Ovary (tissue), 7 donors: ENCODE measurements at regions not wholly inside any gene's neighbourhood (a gene's known extent, or its start where the extent isn't known, plus 50 kb on each side); places are given as distances from the start of the nearest gene placed in this dataset.

ENCODE experiments used
- DNase-seq, 5 donors: peaks; one replicate each; pipeline ENCODE4 v3.0.0-alpha.2; 2019 to 2020
- H3K27ac ChIP-seq, 2 donors: fragments of 200-600 bp; one replicate each; pipeline versions ENCODE4 v1.5.1 to v1.8.0; 2019 to 2022
- H3K27me3 ChIP-seq: fragments of 200-600 bp; one replicate; pipeline ENCODE4 v1.8.0; 2022
- H3K36me3 ChIP-seq: fragments of 200-600 bp; sonication (generic); one replicate; pipeline ENCODE4 v1.5.1; 2019
- H3K4me1 ChIP-seq: one replicate; pipeline ENCODE4 v1.8.1; 2013; ENCODE audit warnings: mild to moderate bottlenecking, moderate library complexity; ENCODE audit not compliant: insufficient read depth
- H3K4me3 ChIP-seq: fragments of 200-600 bp; sonication (generic); one replicate; pipeline ENCODE4 v1.5.1; 2017
- H3K9me3 ChIP-seq, 2 donors: fragments of 200-600 bp in 1 of 2; sonication (generic) in 1 of 2; one replicate each; pipeline versions ENCODE4 v1.5.1 to v1.8.1; 2013 to 2019; ENCODE audit warnings: mild to moderate bottlenecking in 1 of 2, moderate library complexity in 1 of 2
- CTCF ChIP-seq, 3 donors: fragments of 450-650 bp in 2 of 3; fragments of 200-600 bp in 1 of 3; IDR thresholded peaks; one replicate each; pipeline versions ENCODE4 v1.5.1 to v1.8.0; 2016 to 2022; ENCODE audit warnings: antibody characterized with exemption in 3 of 3, mild to moderate bottlenecking in 1 of 3
- EP300 ChIP-seq: sonication (generic); formaldehyde crosslinking; IDR thresholded peaks from one replicate; pipeline ENCODE4 v1.6.1; 2017; ENCODE audit warnings: antibody characterized with exemption
- POLR2A ChIP-seq: fragments of 450-650 bp; IDR thresholded peaks from one replicate; pipeline ENCODE4 v1.6.1; 2017; ENCODE audit warnings: antibody characterized with exemption, mild to moderate bottlenecking, moderate library complexity
- WGBS, 3 donors: extraction: QIAGEN DNeasy Blood & Tissue Kit in 1 of 3; methylation state at CpG; one replicate each; pipeline versions ENCODE4 v1.1.5 to v1.1.7; 2013 to 2017; 5-methylcytosine and 5-hydroxymethylcytosine counted together
- intact Hi-C, 4 donors: fragments of 100-400 bp; cut with DNase I; formaldehyde crosslinking; loops; one replicate each; pipeline versions ENCODE4 v1.11.0 to v1.15.1; 2022 to 2023
- donor health status: DM: no; HTN: no; CAD: no; lungs with moderate emphysema.
- donor health status: DM: no; HTN: no; CAD: no.
- donor health status: Bipolar disorder and iron deficiency.
- donor health status: DM: no; HTN: no; CAD: no.
- donor health status: DM: yes; HTN: yes; CAD: no.

- Histone ChIP-seq H3K27ac (peak overlapping the region; percentile 53 to 63), H3K36me3 (no peaks in the 10 kb centered on the region), H3K27me3 (no peaks in the 10 kb centered on the region), H3K4me1 (peaks cover 6% of the 10 kb centered on the region), H3K9me3 (no peaks in the 10 kb centered on the region), H3K4me3 (peak overlapping the region; percentile 14)
- whole genome bisulfite sequencing, 3 donors = 51 to 52% (median 51%) methylated on average over 16 of the region's 16 CpGs
- intact Hi-C loops = no loop called here
- DNase-seq = no peak
- TF ChIP-seq EP300 (no peak), CTCF (IDR thresholded peaks at IDR 0.05) (no peak), POLR2A (no peak)
These were observed 85.8 kb upstream of the NDUFV2 start for GRCh38 chr18:9016633-9017166.

GRCh38 chr18:9017167-9017904 lies 85.2 kb upstream of the NDUFV2 start:
- Histone ChIP-seq H3K27me3 (no peaks in the 10 kb centered on the region), H3K27ac (peak overlapping the region; percentile 53 to 63), H3K36me3 (no peaks in the 10 kb centered on the region), H3K4me1 (peaks cover 6% of the 10 kb centered on the region), H3K9me3 (no peaks in the 10 kb centered on the region), H3K4me3 (peak overlapping the region; percentile 14)
- intact Hi-C loops = no loop called here
- TF ChIP-seq EP300 (no peak), POLR2A (no peak), CTCF (IDR thresholded peaks at IDR 0.05) (no peak)
- 11 to 17% (median 13%) methylated on average over 34 of the region's 34 CpGs for WGBS, 3 donors
- peak; percentile 69 to 76 (median 74) for DNase-seq

DNA sequence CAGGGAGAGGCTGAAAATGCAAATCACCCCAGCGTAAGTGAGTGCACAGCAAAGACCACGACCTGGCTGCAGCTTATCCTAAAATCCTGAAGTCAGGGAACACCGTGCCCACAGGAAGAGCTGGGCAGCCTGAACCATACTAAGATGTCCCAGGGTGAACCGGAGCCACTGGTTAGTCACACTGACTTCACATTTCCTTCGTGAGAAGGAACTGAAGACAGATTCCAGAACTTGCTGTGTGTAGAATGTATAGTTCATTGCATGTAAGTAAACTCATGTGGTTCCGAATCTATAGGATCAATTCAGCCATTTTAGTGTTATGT lies 84.6 kb upstream of the NDUFV2 start:
- Histone ChIP-seq H3K36me3 (no peaks in the 10 kb centered on the region), H3K9me3 (no peaks in the 10 kb centered on the region), H3K4me1 (peaks cover 6% of the 10 kb centered on the region), H3K4me3 (no peak overlapping the region), H3K27ac (no peak overlapping the region), H3K27me3 (no peaks in the 10 kb centered on the region)
- intact Hi-C loops = no loop called here
- TF ChIP-seq POLR2A (no peak), EP300 (no peak), CTCF (IDR thresholded peaks at IDR 0.05) (no peak)
- WGBS, 3 donors = 43 to 55% (median 49%) methylated on average over 6 of the region's 6 CpGs
- DNase-seq = no peak

GRCh38 chr18:9019135-9019534 lies 83.4 kb upstream of the NDUFV2 start:
- no peak overlapping the region for H3K4me3 ChIP-seq
- no peak for TF ChIP-seq POLR2A
- no peaks in the 10 kb centered on the region for H3K9me3 ChIP-seq
- H3K36me3 ChIP-seq = no peaks in the 10 kb centered on the region
- peaks cover 6% of the 10 kb centered on the region for H3K4me1 ChIP-seq
- intact Hi-C loops = no loop called here
- no peak overlapping the region for H3K27ac ChIP-seq
- DNase-seq = no peak
- WGBS, 3 donors = 98 to 99% (median 99%) methylated on average over 4 of the region's 4 CpGs
- no peaks in the 10 kb centered on the region for H3K27me3 ChIP-seq

DNA sequence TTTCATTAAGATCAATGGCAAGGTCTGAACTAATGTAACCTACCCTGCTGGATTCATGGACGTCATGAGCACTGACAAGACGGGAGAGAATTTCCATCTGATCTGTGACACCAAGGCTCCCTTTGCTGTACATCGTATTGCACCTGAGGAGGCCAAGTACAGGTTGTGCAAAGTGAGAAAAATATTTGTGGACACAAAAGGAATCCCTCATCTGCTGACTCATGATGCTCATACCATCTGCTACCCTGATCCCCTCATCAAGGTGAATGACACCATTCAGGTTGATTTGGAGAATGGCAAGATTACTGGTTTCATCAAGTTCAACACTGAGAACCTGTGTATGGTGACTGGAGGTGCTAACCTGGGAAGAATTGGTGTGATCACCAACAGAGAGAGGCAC lies 82.3 kb upstream of the NDUFV2 start:
- Histone ChIP-seq H3K36me3 (no peaks in the 10 kb centered on the region), H3K4me1 (peaks cover 6% of the 10 kb centered on the region), H3K27ac (no peak overlapping the region), H3K27me3 (no peaks in the 10 kb centered on the region), H3K9me3 (no peaks in the 10 kb centered on the region), H3K4me3 (no peak overlapping the region)
- intact Hi-C loops = no loop called here
- WGBS, 3 donors = 76 to 95% (median 90%) methylated on average over 3 of the region's 3 CpGs
- TF ChIP-seq POLR2A = no peak
- TF ChIP-seq EP300 = no peak
- TF ChIP-seq CTCF (IDR thresholded peaks at IDR 0.05) = no peak
- DNase-seq = no peak
